PC-9 (cell line): ENCODE measurements at regions not wholly inside any gene's neighbourhood (a gene's known extent, or its start where the extent isn't known, plus 50 kb on each side); places are given as distances from the start of the nearest gene placed in this dataset.

Experiments
- BruUV-seq: library from RNA; stranded (reverse); fragments of 400-500 nt; replicated peaks from 2 replicates; lab custom pipeline; 2021; lab: Mats Ljungman, UMichigan
- CTCF ChIA-PET: fragments of 300-600 bp; sonication (Branson Sonifier 250); formaldehyde crosslinking; loops from one replicate; lab custom pipeline; 2022; ENCODE audit warnings: antibody characterized with exemption; lab: Charles Lee
- POLR2A ChIA-PET: fragments of 300-600 bp; sonication (Branson Sonifier 250); formaldehyde crosslinking; loops from one replicate; lab custom pipeline; 2022; ENCODE audit warnings: antibody characterized with exemption; ENCODE audit not compliant: unreplicated experiment; lab: Charles Lee
- DNase-seq, 2 experiments: peaks; one replicate each; pipeline versions ENCODE4 v3.0.0 to v3.0.0-alpha.2; 2015 to 2022; ENCODE audit warnings: mixed read lengths in 1 of 2
- H2AFZ ChIP-seq: fragments of 200-600 bp; sonication (generic); 2 replicates; pipeline ENCODE4 v1.8.1; 2017; ENCODE audit warnings: antibody characterized with exemption
- H3F3A ChIP-seq: fragments of 200-600 bp; sonication (generic); 2 replicates; pipeline ENCODE4 v1.8.1; 2017; ENCODE audit warnings: antibody characterized with exemption, mild to moderate bottlenecking, low read depth; ENCODE audit not compliant: insufficient read depth
- H3K27ac ChIP-seq: fragments of 200-600 bp; sonication (generic); 2 replicates; pipeline ENCODE4 v1.6.1; 2016; ENCODE audit warnings: mixed run types
- H3K27me3 ChIP-seq: fragments of 200-600 bp; sonication (generic); 2 replicates; pipeline ENCODE4 v1.6.1; 2016; ENCODE audit warnings: low read depth, mixed run types; ENCODE audit not compliant: insufficient read depth
- H3K36me3 ChIP-seq: fragments of 200-600 bp; sonication (generic); 2 replicates; pipeline ENCODE4 v1.6.1; 2016; ENCODE audit warnings: low read depth, mixed run types
- H3K4me1 ChIP-seq: fragments of 200-600 bp; sonication (generic); replicated peaks from 2 replicates; pipeline ENCODE4 v1.6.1; 2016; ENCODE audit warnings: mixed run types; ENCODE audit not compliant: insufficient read depth
- H3K4me2 ChIP-seq: fragments of 200-600 bp; sonication (generic); 2 replicates; pipeline ENCODE4 v1.6.1; 2017; ENCODE audit warnings: mixed run types
- H3K4me3 ChIP-seq: fragments of 200-600 bp; sonication (generic); 2 replicates; pipeline ENCODE4 v1.6.1; 2016; ENCODE audit warnings: mixed run types
- H3K79me2 ChIP-seq: fragments of 200-600 bp; sonication (generic); 2 replicates; pipeline ENCODE4 v1.6.1; 2017; ENCODE audit warnings: low read depth, mixed run types
- H3K9me2 ChIP-seq: fragments of 200-600 bp; sonication (generic); 2 replicates; pipeline ENCODE4 v1.8.1; 2017; ENCODE audit warnings: mild to moderate bottlenecking; ENCODE audit not compliant: insufficient read depth
- H3K9me3 ChIP-seq: fragments of 200-600 bp; sonication (generic); 2 replicates; pipeline ENCODE4 v1.8.1; 2016; ENCODE audit warnings: low read depth; ENCODE audit not compliant: insufficient read depth
- H4K20me1 ChIP-seq: fragments of 200-600 bp; sonication (generic); 2 replicates; pipeline ENCODE4 v1.8.1; 2017; ENCODE audit not compliant: insufficient read depth
- CTCF ChIP-seq: fragments of 200-600 bp; sonication (generic); conservative IDR thresholded peaks from 2 replicates; pipeline ENCODE4 v1.6.1; 2017; ENCODE audit warnings: mixed run types, antibody characterized with exemption, mild to moderate bottlenecking, moderate library complexity
- EZH2 ChIP-seq: fragments of 200-600 bp; sonication (generic); IDR thresholded peaks from 2 replicates; pipeline ENCODE4 v1.8.0; 2017; ENCODE audit warnings: antibody characterized with exemption, low read depth
- intact Hi-C: fragments of 100-400 bp; cut with micrococcal nuclease; formaldehyde crosslinking; loops from one replicate; pipeline ENCODE4 v1.10.0; 2022; ENCODE audit not compliant: unreplicated experiment

- Histone ChIP-seq H3F3A (peaks cover 14% of the 10 kb centered on the region; the same call in 1 of the 2 replicates), H3K4me1 (peaks cover 40% of the 10 kb centered on the region), H2AFZ (no peak overlapping the region), H3K9me2 (no peaks in the 10 kb centered on the region), H3K9me3 (peaks cover 17% of the 10 kb centered on the region; the same call in 1 of the 2 replicates), H3K79me2 (no peaks in the 10 kb centered on the region), H3K4me2 (no peak overlapping the region), H3K4me3 (no peak overlapping the region), H3K27ac (no peak overlapping the region), H4K20me1 (no peaks in the 10 kb centered on the region), H3K36me3 (no peaks in the 10 kb centered on the region), H3K27me3 (no peaks in the 10 kb centered on the region)
- intact Hi-C loops, result no loop called here
- no TSS peak for BruUV-seq
- POLR2A ChIA-PET, result no interaction called here
- peak in 1 of 2 experiments; percentile 25 for DNase-seq
- CTCF ChIA-PET, result no interaction called here
- TF ChIP-seq CTCF (no peak), EZH2 (no peak)
Observed at GRCh38 chr1:59156051-59156450, 140.8 kb upstream of the FGGY start.

- Histone ChIP-seq H3K4me3 (no peak overlapping the region), H3K4me1 (peaks cover 34% of the 10 kb centered on the region), H3K36me3 (no peaks in the 10 kb centered on the region), H2AFZ (0 out of 2 replicates have a peak overlapping the region, but pooled peaks have one; percentile 17), H3K4me2 (peak overlapping the region; percentile 56), H3K27me3 (no peaks in the 10 kb centered on the region), H3K27ac (no peak overlapping the region; the same call in 1 of the 2 replicates), H4K20me1 (no peaks in the 10 kb centered on the region), H3K9me2 (no peaks in the 10 kb centered on the region), H3F3A (peaks cover 8% of the 10 kb centered on the region; the same call in 1 of the 2 replicates), H3K9me3 (peaks cover 17% of the 10 kb centered on the region; the same call in 1 of the 2 replicates), H3K79me2 (no peaks in the 10 kb centered on the region)
- no peak for TF ChIP-seq CTCF
- TF ChIP-seq EZH2, result no peak
- peak in 1 of 2 experiments; percentile 35 for DNase-seq
- intact Hi-C loops, result no loop called here
- no TSS peak for BruUV-seq
- ChIA-PET CTCF (no interaction called here), POLR2A (no interaction called here)
Observed at GRCh38 chr1:59156526-59157199, 140.2 kb upstream of the FGGY start.

- Histone ChIP-seq H3K4me1 (peaks cover 20% of the 10 kb centered on the region), H3K79me2 (no peaks in the 10 kb centered on the region), H3K27ac (no peak overlapping the region), H3F3A (no peaks in the 10 kb centered on the region), H3K36me3 (no peaks in the 10 kb centered on the region), H3K4me3 (no peak overlapping the region), H3K9me3 (peaks cover 17% of the 10 kb centered on the region; the same call in 1 of the 2 replicates), H2AFZ (no peak overlapping the region), H3K4me2 (no peak overlapping the region), H3K27me3 (no peaks in the 10 kb centered on the region), H3K9me2 (no peaks in the 10 kb centered on the region), H4K20me1 (no peaks in the 10 kb centered on the region)
- intact Hi-C loops, result no loop called here
- no peak for DNase-seq
- ChIA-PET POLR2A (no interaction called here), CTCF (no interaction called here)
- no peak for TF ChIP-seq EZH2
- no TSS peak for BruUV-seq
Observed at GRCh38 chr1:59158321-59158720, 138.6 kb upstream of the FGGY start.
